Neural cell (in vitro differentiated cells): ENCODE measurements at regions not wholly inside any gene's neighbourhood (a gene's known extent, or its start where the extent isn't known, plus 50 kb on each side); places are given as distances from the start of the nearest gene placed in this dataset.

Experiments
- H2AFZ ChIP-seq: fragments of 200-600, 300-800 bp; sonication (generic), shearing (Covaris generic); 2 replicates; pipeline ENCODE4 v1.6.0; 2014; ENCODE audit warnings: low read depth, mild to moderate bottlenecking, antibody characterized with exemption, low read length, moderate library complexity
- H3F3A ChIP-seq: fragments of 200-600 bp; shearing (Covaris generic); 2 replicates; pipeline ENCODE4 v1.6.1; 2016; ENCODE audit warnings: mild to moderate bottlenecking, moderate library complexity, mixed read lengths, antibody characterized with exemption, low read length; ENCODE audit not compliant: insufficient read depth, poor library complexity, severe bottlenecking
- H3K27ac ChIP-seq: fragments of 200-600, 300-800 bp; sonication (generic), shearing (Covaris generic); 2 replicates; pipeline ENCODE4 v1.5.1; 2014; ENCODE audit warnings: mild to moderate bottlenecking, low read length, moderate library complexity
- H3K27me3 ChIP-seq: fragments of 300-800, 200-600 bp; sonication (generic), shearing (Covaris generic); 2 replicates; pipeline ENCODE4 v1.6.0; 2014; ENCODE audit warnings: mild to moderate bottlenecking, low read depth, low read length, moderate library complexity; ENCODE audit not compliant: insufficient read depth
- H3K36me3 ChIP-seq: fragments of 300-800, 200-600 bp; sonication (generic), shearing (Covaris generic); 2 replicates; pipeline ENCODE4 v1.5.1; 2014; ENCODE audit warnings: mild to moderate bottlenecking, antibody characterized with exemption, low read length, moderate library complexity; ENCODE audit not compliant: insufficient read depth
- H3K4me2 ChIP-seq: fragments of 300-800, 200-600 bp; sonication (generic), shearing (Covaris generic); 2 replicates; pipeline ENCODE4 v1.6.0; 2014; ENCODE audit warnings: mild to moderate bottlenecking, low read length
- H3K4me3 ChIP-seq: fragments of 300-800, 200-600 bp; sonication (generic), shearing (Covaris generic); 2 replicates; pipeline ENCODE4 v1.5.1; 2014; ENCODE audit warnings: mild to moderate bottlenecking, low read length, moderate library complexity
- H3K79me2 ChIP-seq: fragments of 200-600 bp; shearing (Covaris generic); replicated peaks from 2 replicates; pipeline ENCODE4 v1.6.0; 2014; ENCODE audit warnings: mild to moderate bottlenecking, low read length, moderate library complexity; ENCODE audit not compliant: insufficient read depth
- H3K9ac ChIP-seq: fragments of 300-800, 200-600 bp; sonication (generic), shearing (Covaris generic); 2 replicates; pipeline ENCODE4 v1.6.1; 2016; ENCODE audit warnings: mild to moderate bottlenecking, low read length, mixed read lengths
- H3K9me2 ChIP-seq: fragments of 200-600 bp; shearing (Covaris generic); 2 replicates; pipeline ENCODE4 v1.6.1; 2016; ENCODE audit warnings: mild to moderate bottlenecking, low read length, mixed read lengths; ENCODE audit not compliant: insufficient read depth
- H3K9me3 ChIP-seq: fragments of 200-600, 300-800 bp; sonication (generic), shearing (Covaris generic); 2 replicates; pipeline ENCODE4 v1.6.1; 2016; ENCODE audit warnings: mild to moderate bottlenecking, mixed run types, low read length, moderate library complexity, mixed read lengths
- H4K20me1 ChIP-seq: fragments of 200-600 bp; shearing (Covaris generic); 2 replicates; pipeline ENCODE4 v1.6.1; 2016; ENCODE audit warnings: mild to moderate bottlenecking, mixed run types; ENCODE audit not compliant: insufficient read depth
- EP300 ChIP-seq: fragments of 450-650 bp; conservative IDR thresholded peaks from 2 replicates; pipeline ENCODE4 v1.6.1; 2014; ENCODE audit warnings: antibody characterized with exemption, mild to moderate bottlenecking, moderate library complexity; ENCODE audit not compliant: poor library complexity, severe bottlenecking
- EZH2 ChIP-seq: fragments of 200-600, 300-800 bp; shearing (Covaris generic), sonication (generic); IDR thresholded peaks from 2 replicates; pipeline ENCODE4 v1.6.1; 2014; ENCODE audit warnings: antibody characterized with exemption, low read length, borderline replicate concordance, mild to moderate bottlenecking; ENCODE audit not compliant: insufficient read depth, poor library complexity, severe bottlenecking
- MXI1 ChIP-seq: fragments of 450-650 bp; conservative IDR thresholded peaks from 2 replicates; pipeline ENCODE4 v1.6.1; 2014; ENCODE audit warnings: antibody characterized with exemption, mild to moderate bottlenecking; ENCODE audit not compliant: poor library complexity, severe bottlenecking
- POLR2AphosphoS5 ChIP-seq: IDR thresholded peaks from 2 replicates; pipeline ENCODE4 v1.6.1; 2012
- RAD21 ChIP-seq: fragments of 450-650 bp; conservative IDR thresholded peaks from 2 replicates; pipeline ENCODE4 v1.6.1; 2014; ENCODE audit warnings: antibody characterized with exemption, mild to moderate bottlenecking, moderate library complexity
- SMC3 ChIP-seq: fragments of 450-650 bp; conservative IDR thresholded peaks from 2 replicates; pipeline ENCODE4 v1.6.1; 2014; ENCODE audit warnings: antibody characterized with exemption, mild to moderate bottlenecking, moderate library complexity; ENCODE audit not compliant: poor library complexity
- TAF1 ChIP-seq: IDR thresholded peaks from 2 replicates; pipeline ENCODE4 v1.6.1; 2012; ENCODE audit warnings: low read depth
- TF ChIP-seq, protein P1 (sequence below): IDR thresholded peaks from 2 replicates; pipeline ENCODE4 v1.6.1; 2012; ENCODE audit warnings: borderline replicate concordance
- TF ChIP-seq, protein P2 (sequence below): fragments of 450-650 bp; IDR thresholded peaks from 2 replicates; pipeline ENCODE4 v1.5.1; 2014; ENCODE audit warnings: antibody characterized with exemption, mild to moderate bottlenecking, moderate library complexity; ENCODE audit not compliant: poor library complexity, severe bottlenecking

DNA sequence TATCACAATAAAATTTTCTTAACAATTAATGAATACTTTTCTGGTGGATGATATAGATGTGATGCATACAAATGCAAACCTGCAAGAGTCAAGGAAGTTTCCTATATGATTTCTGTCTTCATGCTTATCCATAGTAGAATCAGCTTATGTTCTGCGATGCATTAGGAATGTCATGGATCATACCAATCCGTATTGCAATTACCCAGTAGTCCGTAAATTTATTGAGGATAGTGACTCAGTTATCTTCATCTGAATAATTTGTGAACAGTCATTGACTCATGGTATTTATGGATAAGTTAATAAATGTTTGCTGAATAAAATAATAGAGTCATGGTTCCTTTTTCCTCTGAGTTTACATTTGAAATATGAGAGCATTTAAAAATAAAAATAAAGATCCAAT, 483.4 kb downstream of the LRFN5 start:
- Histone ChIP-seq H3K36me3 (no peaks in the 10 kb centered on the region), H3K4me2 (no peak overlapping the region), H3K79me2 (no peaks in the 10 kb centered on the region)

DNA sequence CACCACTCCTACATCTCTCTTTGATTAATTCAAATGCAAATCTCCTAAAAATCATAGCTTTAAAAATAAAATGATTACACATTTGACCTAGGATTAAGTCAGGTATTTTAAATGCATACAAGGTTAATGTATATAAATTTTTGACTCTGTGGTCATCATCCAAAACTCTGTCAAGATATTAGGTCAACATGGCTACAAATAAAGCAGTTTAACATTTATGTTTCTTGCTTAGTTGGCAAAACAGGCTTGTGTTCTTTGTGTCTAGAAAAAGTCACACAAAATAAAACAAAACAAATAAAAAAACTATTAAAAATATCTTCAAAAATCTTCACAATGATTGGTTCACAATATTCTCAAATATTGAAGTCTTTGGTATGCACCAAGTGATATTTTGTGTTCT, 473.2 kb downstream of the LRFN5 start:
- Histone ChIP-seq H3K79me2 (no peaks in the 10 kb centered on the region), H3K4me3 (no peak overlapping the region), H3K9ac (no peak overlapping the region), H3K9me3 (no peaks in the 10 kb centered on the region), H3F3A (no peaks in the 10 kb centered on the region), H3K4me2 (no peak overlapping the region), H3K27me3 (no peaks in the 10 kb centered on the region), H3K27ac (no peak overlapping the region), H2AFZ (no peak overlapping the region), H3K36me3 (no peaks in the 10 kb centered on the region), H3K9me2 (no peaks in the 10 kb centered on the region), H4K20me1 (no peaks in the 10 kb centered on the region)
- TF ChIP-seq TAF1 (no peak), SMC3 (no peak), RAD21 (no peak), EP300 (no peak), EZH2 (no peak), MXI1 (no peak), POLR2AphosphoS5 (no peak)
- TF ChIP-seq, protein P1, sequence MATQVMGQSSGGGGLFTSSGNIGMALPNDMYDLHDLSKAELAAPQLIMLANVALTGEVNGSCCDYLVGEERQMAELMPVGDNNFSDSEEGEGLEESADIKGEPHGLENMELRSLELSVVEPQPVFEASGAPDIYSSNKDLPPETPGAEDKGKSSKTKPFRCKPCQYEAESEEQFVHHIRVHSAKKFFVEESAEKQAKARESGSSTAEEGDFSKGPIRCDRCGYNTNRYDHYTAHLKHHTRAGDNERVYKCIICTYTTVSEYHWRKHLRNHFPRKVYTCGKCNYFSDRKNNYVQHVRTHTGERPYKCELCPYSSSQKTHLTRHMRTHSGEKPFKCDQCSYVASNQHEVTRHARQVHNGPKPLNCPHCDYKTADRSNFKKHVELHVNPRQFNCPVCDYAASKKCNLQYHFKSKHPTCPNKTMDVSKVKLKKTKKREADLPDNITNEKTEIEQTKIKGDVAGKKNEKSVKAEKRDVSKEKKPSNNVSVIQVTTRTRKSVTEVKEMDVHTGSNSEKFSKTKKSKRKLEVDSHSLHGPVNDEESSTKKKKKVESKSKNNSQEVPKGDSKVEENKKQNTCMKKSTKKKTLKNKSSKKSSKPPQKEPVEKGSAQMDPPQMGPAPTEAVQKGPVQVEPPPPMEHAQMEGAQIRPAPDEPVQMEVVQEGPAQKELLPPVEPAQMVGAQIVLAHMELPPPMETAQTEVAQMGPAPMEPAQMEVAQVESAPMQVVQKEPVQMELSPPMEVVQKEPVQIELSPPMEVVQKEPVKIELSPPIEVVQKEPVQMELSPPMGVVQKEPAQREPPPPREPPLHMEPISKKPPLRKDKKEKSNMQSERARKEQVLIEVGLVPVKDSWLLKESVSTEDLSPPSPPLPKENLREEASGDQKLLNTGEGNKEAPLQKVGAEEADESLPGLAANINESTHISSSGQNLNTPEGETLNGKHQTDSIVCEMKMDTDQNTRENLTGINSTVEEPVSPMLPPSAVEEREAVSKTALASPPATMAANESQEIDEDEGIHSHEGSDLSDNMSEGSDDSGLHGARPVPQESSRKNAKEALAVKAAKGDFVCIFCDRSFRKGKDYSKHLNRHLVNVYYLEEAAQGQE, result no peak
- TF ChIP-seq, protein P2, sequence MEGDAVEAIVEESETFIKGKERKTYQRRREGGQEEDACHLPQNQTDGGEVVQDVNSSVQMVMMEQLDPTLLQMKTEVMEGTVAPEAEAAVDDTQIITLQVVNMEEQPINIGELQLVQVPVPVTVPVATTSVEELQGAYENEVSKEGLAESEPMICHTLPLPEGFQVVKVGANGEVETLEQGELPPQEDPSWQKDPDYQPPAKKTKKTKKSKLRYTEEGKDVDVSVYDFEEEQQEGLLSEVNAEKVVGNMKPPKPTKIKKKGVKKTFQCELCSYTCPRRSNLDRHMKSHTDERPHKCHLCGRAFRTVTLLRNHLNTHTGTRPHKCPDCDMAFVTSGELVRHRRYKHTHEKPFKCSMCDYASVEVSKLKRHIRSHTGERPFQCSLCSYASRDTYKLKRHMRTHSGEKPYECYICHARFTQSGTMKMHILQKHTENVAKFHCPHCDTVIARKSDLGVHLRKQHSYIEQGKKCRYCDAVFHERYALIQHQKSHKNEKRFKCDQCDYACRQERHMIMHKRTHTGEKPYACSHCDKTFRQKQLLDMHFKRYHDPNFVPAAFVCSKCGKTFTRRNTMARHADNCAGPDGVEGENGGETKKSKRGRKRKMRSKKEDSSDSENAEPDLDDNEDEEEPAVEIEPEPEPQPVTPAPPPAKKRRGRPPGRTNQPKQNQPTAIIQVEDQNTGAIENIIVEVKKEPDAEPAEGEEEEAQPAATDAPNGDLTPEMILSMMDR, result no peak

More for the DNA sequence above, 483.4 kb downstream of the LRFN5 start:
- Histone ChIP-seq H4K20me1 (no peaks in the 10 kb centered on the region), H3K4me3 (no peak overlapping the region), H3K9me2 (no peaks in the 10 kb centered on the region), H3K27ac (no peak overlapping the region), H3K9me3 (no peaks in the 10 kb centered on the region), H2AFZ (no peak overlapping the region), H3K9ac (no peak overlapping the region), H3F3A (no peaks in the 10 kb centered on the region), H3K27me3 (no peaks in the 10 kb centered on the region)
- TF ChIP-seq MXI1, result no peak
- no peak for TF ChIP-seq TAF1
- no peak for TF ChIP-seq EP300
- TF ChIP-seq POLR2AphosphoS5, result no peak

DNA sequence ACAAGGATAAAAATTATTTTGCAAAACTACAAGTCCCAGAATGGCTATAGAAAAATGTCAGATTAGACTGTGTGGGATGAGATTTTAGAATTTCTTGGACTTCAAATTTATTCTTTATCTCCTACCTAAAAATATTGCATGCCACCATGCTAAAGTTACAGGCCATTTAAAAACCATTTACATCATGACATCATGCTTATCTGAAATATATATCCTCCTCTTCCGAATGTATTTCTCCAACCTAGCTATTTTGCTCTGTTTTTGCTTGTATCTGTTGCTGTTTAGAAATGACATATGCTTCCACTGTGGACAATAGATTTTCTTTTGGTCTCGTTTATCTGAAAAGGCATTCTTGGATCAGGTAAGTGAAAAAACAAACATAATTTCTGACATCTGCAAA, 471.7 kb downstream of the LRFN5 start:
- Histone ChIP-seq H3K4me3 (no peak overlapping the region), H3F3A (no peaks in the 10 kb centered on the region), H3K27me3 (no peaks in the 10 kb centered on the region), H3K9me2 (no peaks in the 10 kb centered on the region), H3K79me2 (no peaks in the 10 kb centered on the region), H4K20me1 (no peaks in the 10 kb centered on the region), H2AFZ (no peak overlapping the region), H3K9me3 (no peaks in the 10 kb centered on the region), H3K9ac (no peak overlapping the region), H3K36me3 (no peaks in the 10 kb centered on the region), H3K4me2 (no peak overlapping the region), H3K27ac (no peak overlapping the region)
- no peak for TF ChIP-seq RAD21
- no peak for TF ChIP-seq POLR2AphosphoS5
- TF ChIP-seq SMC3, result no peak
- TF ChIP-seq EP300, result no peak
- TF ChIP-seq, protein P1, result no peak
- TF ChIP-seq, protein P2, result no peak
- TF ChIP-seq MXI1, result no peak
- TF ChIP-seq EZH2, result no peak
- TF ChIP-seq TAF1, result no peak
